Gastrocnemius medialis (tissue), 4 donors: ENCODE measurements at regions not wholly inside any gene's neighbourhood (a gene's known extent, or its start where the extent isn't known, plus 50 kb on each side); places are given as distances from the start of the nearest gene placed in this dataset.

Experiments used
- ATAC-seq, 2 donors: fragments of 150-250 bp; one replicate each; pipeline ENCODE4 v1.9.1; 2016
- DNase-seq, 2 donors: peaks; one replicate each; pipeline ENCODE4 v3.0.0-alpha.2; 2019
- H3K27ac ChIP-seq, 4 donors: fragments of 200-600 bp; sonication (generic); 1 replicate in 1 of 4; 2 replicates in 3 of 4; pipeline ENCODE4 v1.5.1; 2016 to 2018; ENCODE audit warnings: mild to moderate bottlenecking in 2 of 4, moderate library complexity in 1 of 4
- H3K27me3 ChIP-seq, 3 donors: fragments of 200-600 bp; sonication (generic) in 2 of 3; 1 replicate in 1 of 3; 2 replicates in 2 of 3; pipeline versions ENCODE4 v1.5.1 to v1.6.0; 2016 to 2019; ENCODE audit warnings: mild to moderate bottlenecking in 1 of 3, moderate library complexity in 1 of 3
- H3K36me3 ChIP-seq, 2 donors: fragments of 200-600 bp; sonication (generic) in 1 of 2; one replicate each; pipeline ENCODE4 v1.5.1; 2017 to 2018
- H3K4me1 ChIP-seq, 2 donors: fragments of 200-600 bp; sonication (generic) in 1 of 2; one replicate each; pipeline ENCODE4 v1.5.1; 2016 to 2017; ENCODE audit warnings: mild to moderate bottlenecking in 2 of 2
- H3K4me3 ChIP-seq, 4 donors: fragments of 200-600 bp; sonication (generic) in 3 of 4; 1 replicate in 1 of 4; 2 replicates in 3 of 4; pipeline ENCODE4 v1.5.1; 2016 to 2019; ENCODE audit warnings: mild to moderate bottlenecking in 2 of 4
- H3K9me3 ChIP-seq, 3 donors: fragments of 200-600 bp; sonication (generic) in 2 of 3; 1 replicate in 1 of 3; 2 replicates in 2 of 3; pipeline ENCODE4 v1.5.1; 2016 to 2019
- CTCF ChIP-seq, 5 experiments: fragments of 450-650 bp in 3 of 5; fragments of 200-600 bp in 2 of 5; sonication (generic) in 2 of 5; IDR thresholded peaks in 4 of 5; conservative IDR thresholded peaks in 1 of 5; 1 replicate in 4 of 5; 2 replicates in 1 of 5; pipeline ENCODE4 v1.5.1; 2016 to 2019; ENCODE audit warnings: antibody characterized with exemption in 5 of 5, mild to moderate bottlenecking in 3 of 5, moderate library complexity in 3 of 5
- POLR2A ChIP-seq, 2 donors: fragments of 450-650 bp; IDR thresholded peaks; one replicate each; pipeline ENCODE4 v1.6.1; 2017; ENCODE audit warnings: antibody characterized with exemption in 2 of 2, mild to moderate bottlenecking in 2 of 2, moderate library complexity in 2 of 2
- in situ Hi-C, 4 donors: fragments of 200-750 bp; cut with MboI; loops; one replicate each; pipeline versions ENCODE4 v1.15.0 to v1.8.0; 2017; ENCODE audit warnings: low sequenced_read_pairs in 4 of 4
- intact Hi-C: fragments of 100-400 bp; cut with DNase I; formaldehyde crosslinking; loops from one replicate; pipeline ENCODE4 v1.15.1; 2023; ENCODE audit warnings: low total_unique reads

- no peaks in the 10 kb centered on the region for H3K9me3 ChIP-seq
- no peaks in the 10 kb centered on the region for H3K36me3 ChIP-seq
- no peaks in the 10 kb centered on the region for H3K27me3 ChIP-seq
- H3K27ac ChIP-seq = no peak overlapping the region
- H3K4me3 ChIP-seq = no peak overlapping the region
- in situ Hi-C loops = no loop called here
- DNase-seq (no peak), ATAC-seq (no peak)
- TF ChIP-seq CTCF (IDR thresholded peaks at IDR 0.05 in 4 of 5, conservative IDR thresholded peaks at IDR 0.05 in 1 of 5) (no peak), POLR2A (IDR thresholded peaks at IDR 0.05) (no peak)
- intact Hi-C loops = no loop called here
- H3K4me1 ChIP-seq = no peaks in the 10 kb centered on the region
Observed at GRCh38 chr9:120221844-120222243, 358.1 kb downstream of the CDK5RAP2 start.

- intact Hi-C loops = no loop called here
Observed at GRCh38 chr9:120214332-120214731, 365.6 kb downstream of the CDK5RAP2 start.

GRCh38 chr9:120212853-120213200, 367.1 kb downstream of the CDK5RAP2 start:
- H3K4me3 ChIP-seq = no peak overlapping the region
- peaks cover 3 to 8% of the 10 kb centered on the region in 2 donors for H3K4me1 ChIP-seq
- intact Hi-C loops = no loop called here
- no peaks in the 10 kb centered on the region for H3K27me3 ChIP-seq
- no peak for ATAC-seq
- H3K36me3 ChIP-seq = no peaks in the 10 kb centered on the region
- DNase-seq = no peak
- in situ Hi-C loops = no loop called here
- no peak for TF ChIP-seq POLR2A (IDR thresholded peaks at IDR 0.05)
- TF ChIP-seq CTCF (IDR thresholded peaks at IDR 0.05 in 4 of 5, conservative IDR thresholded peaks at IDR 0.05 in 1 of 5) = no peak
- H3K9me3 ChIP-seq = no peaks in the 10 kb centered on the region
- no peak overlapping the region for H3K27ac ChIP-seq

More at GRCh38 chr9:120214332-120214731, 365.6 kb downstream of the CDK5RAP2 start:
- in situ Hi-C loops = no loop called here
- H3K27ac ChIP-seq = no peak overlapping the region
- no peak overlapping the region for H3K4me3 ChIP-seq
- TF ChIP-seq CTCF (IDR thresholded peaks at IDR 0.05 in 4 of 5, conservative IDR thresholded peaks at IDR 0.05 in 1 of 5) = no peak
- H3K27me3 ChIP-seq = no peaks in the 10 kb centered on the region
- ATAC-seq (no peak), DNase-seq (no peak)
- H3K36me3 ChIP-seq = no peaks in the 10 kb centered on the region
- peaks cover 3 to 8% of the 10 kb centered on the region in 2 donors for H3K4me1 ChIP-seq
- H3K9me3 ChIP-seq = no peaks in the 10 kb centered on the region

GRCh38 chr9:120212153-120212852, 367.7 kb downstream of the CDK5RAP2 start:
- Histone ChIP-seq H3K9me3 (no peaks in the 10 kb centered on the region), H3K27ac (no peak overlapping the region), H3K27me3 (no peaks in the 10 kb centered on the region), H3K4me3 (no peak overlapping the region), H3K4me1 (peaks cover 3 to 8% of the 10 kb centered on the region in 2 donors), H3K36me3 (no peaks in the 10 kb centered on the region)
- in situ Hi-C loops (no loop called here), intact Hi-C loops (no loop called here)
- ATAC-seq = peak in 1 of 2 donors; percentile 49
- peak in 1 of 2 donors; percentile 11 for DNase-seq
- no peak for TF ChIP-seq CTCF (IDR thresholded peaks at IDR 0.05 in 4 of 5, conservative IDR thresholded peaks at IDR 0.05 in 1 of 5)

GRCh38 chr9:120210274-120210673, 369.7 kb downstream of the CDK5RAP2 start:
- no peaks in the 10 kb centered on the region for H3K9me3 ChIP-seq
- in situ Hi-C loops (no loop called here), intact Hi-C loops (no loop called here)
- DNase-seq = no peak
- H3K4me3 ChIP-seq = no peak overlapping the region
- no peak overlapping the region for H3K27ac ChIP-seq
- no peaks in the 10 kb centered on the region for H3K27me3 ChIP-seq
- ATAC-seq = no peak
- no peak for TF ChIP-seq POLR2A (IDR thresholded peaks at IDR 0.05)
- TF ChIP-seq CTCF (IDR thresholded peaks at IDR 0.05 in 4 of 5, conservative IDR thresholded peaks at IDR 0.05 in 1 of 5) = no peak
- H3K4me1 ChIP-seq = peaks cover 3 to 8% of the 10 kb centered on the region in 2 donors
- H3K36me3 ChIP-seq = no peaks in the 10 kb centered on the region
